Aorta (tissue), 5 donors: ENCODE measurements at regions not wholly inside any gene's neighbourhood (a gene's known extent, or its start where the extent isn't known, plus 50 kb on each side); places are given as distances from the start of the nearest gene placed in this dataset.
A peak's percentile ranks its signal among the peaks of the same experiment; 100 is the strongest.
"Not testable (repeated sequence)": the region's sequence is repeated elsewhere in the genome, so short reads cannot be mapped to it uniquely, and the experiment has no call there.

Experiments used
- ATAC-seq: fragments of 200-7000 bp; cut with Tn5 transposase; one replicate; pipeline ENCODE4 v1.9.1; 2022; ENCODE audit warnings: moderate library complexity; ENCODE audit not compliant: low FRiP score
- DNase-seq, 2 donors: peaks; one replicate each; pipeline ENCODE4 v3.0.0-alpha.2; 2020
- H3K27ac ChIP-seq, 2 donors: one replicate each; pipeline ENCODE4 v1.5.1; 2013; ENCODE audit warnings: low read length in 2 of 2, mild to moderate bottlenecking in 2 of 2, moderate library complexity in 2 of 2, control low read depth in 1 of 2, inconsistent platforms in 1 of 2, low read depth in 1 of 2
- H3K27me3 ChIP-seq, 2 donors: one replicate each; pipeline ENCODE4 v1.6.1; 2013; ENCODE audit warnings: control low read depth in 1 of 2, low read length in 1 of 2, mild to moderate bottlenecking in 1 of 2, moderate library complexity in 1 of 2; ENCODE audit not compliant: insufficient read depth in 2 of 2, control insufficient read depth in 1 of 2
- H3K36me3 ChIP-seq, 2 donors: one replicate each; pipeline ENCODE4 v1.6.1; 2013; ENCODE audit warnings: control low read depth in 1 of 2, low read length in 1 of 2, mild to moderate bottlenecking in 1 of 2; ENCODE audit not compliant: insufficient read depth in 2 of 2, control insufficient read depth in 1 of 2
- H3K4me1 ChIP-seq, 2 donors: one replicate each; pipeline ENCODE4 v1.6.1; 2013; ENCODE audit warnings: low read length in 2 of 2, control low read depth in 1 of 2, mild to moderate bottlenecking in 1 of 2, moderate library complexity in 1 of 2; ENCODE audit not compliant: insufficient read depth in 2 of 2, control insufficient read depth in 1 of 2
- H3K4me3 ChIP-seq, 2 donors: one replicate each; pipeline ENCODE4 v1.5.1; 2013; ENCODE audit warnings: low read length in 2 of 2, control low read depth in 1 of 2, mild to moderate bottlenecking in 1 of 2
- H3K9me3 ChIP-seq: one replicate; pipeline ENCODE4 v1.6.1; 2013; ENCODE audit warnings: mild to moderate bottlenecking, low read length; ENCODE audit not compliant: control insufficient read depth
- WGBS, 2 donors: extraction: QIAGEN DNeasy Blood & Tissue Kit; methylation state at CpG; one replicate each; pipeline ENCODE4 v1.1.7; 2013; 5-methylcytosine and 5-hydroxymethylcytosine counted together
- intact Hi-C, 2 donors: fragments of 100-400 bp; cut with DNase I; formaldehyde crosslinking; loops; one replicate each; pipeline versions ENCODE4 v1.14.2 to v1.15.0; 2022
- donor health status: healthy with polysubstance abuse.
- donor health status: Bipolar disorder and iron deficiency.
- donor health status: DM: no; HTN: no; CAD: no.
- donor health status: DM: no; HTN: no; CAD: no.
- donor health status: DM: yes; HTN: yes; CAD: no.

GRCh38 chr9:23046026-23046425 is 599.4 kb downstream of the DMRTA1 start:
- H3K9me3 ChIP-seq, H3K27ac ChIP-seq, ATAC-seq, H3K36me3 ChIP-seq, DNase-seq, intact Hi-C loops, H3K4me1 ChIP-seq, H3K4me3 ChIP-seq, H3K27me3 ChIP-seq: not testable (repeated sequence)
- 84 to 100% methylated on average over 1 of the region's 1 CpG for WGBS, 2 donors

GRCh38 chr9:23050548-23050947 is 603.9 kb downstream of the DMRTA1 start:
- DNase-seq: no peak
- no peak overlapping the region for H3K4me3 ChIP-seq
- ATAC-seq: no peak

DNA sequence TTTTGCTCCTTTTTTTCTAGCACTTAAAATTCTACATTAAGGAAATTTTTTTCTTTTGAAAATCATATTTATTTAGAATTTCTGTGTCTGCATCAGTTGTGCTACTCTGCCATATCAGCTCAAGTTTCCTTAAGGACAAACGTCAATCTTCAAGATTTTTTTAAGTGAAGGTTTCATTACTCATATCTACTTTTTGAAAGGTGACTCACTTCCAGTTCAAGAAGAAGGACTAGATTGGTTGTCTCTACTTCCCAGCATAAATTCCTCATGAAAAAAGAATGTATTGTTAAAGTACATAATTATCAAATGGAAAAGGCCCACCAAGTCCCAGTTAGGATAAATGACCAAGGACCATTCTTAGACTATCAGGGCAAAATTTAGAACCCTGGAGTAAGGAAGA is 626.5 kb downstream of the DMRTA1 start:
- ATAC-seq: no peak
- 55 to 68% methylated on average over 1 of the region's 1 CpG for WGBS, 2 donors

More at GRCh38 chr9:23050548-23050947, 603.9 kb downstream of the DMRTA1 start:
- 90 to 97% methylated on average over 1 of the region's 1 CpG for WGBS, 2 donors
- H3K36me3 ChIP-seq: no peaks in the 10 kb centered on the region
- no peak overlapping the region for H3K27ac ChIP-seq
- intact Hi-C loops: no loop called here
- no peaks in the 10 kb centered on the region for H3K27me3 ChIP-seq
- no peaks in the 10 kb centered on the region for H3K4me1 ChIP-seq
- H3K9me3 ChIP-seq: no peaks in the 10 kb centered on the region

GRCh38 chr9:23079798-23080197 is 633.2 kb downstream of the DMRTA1 start:
- 57 to 58% methylated on average over 2 of the region's 2 CpGs for WGBS, 2 donors
- no peaks in the 10 kb centered on the region for H3K36me3 ChIP-seq
- H3K27ac ChIP-seq: no peak overlapping the region
- H3K4me1 ChIP-seq: no peaks in the 10 kb centered on the region
- intact Hi-C loops: no loop called here
- H3K9me3 ChIP-seq: peaks cover 1% of the 10 kb centered on the region
- H3K4me3 ChIP-seq: no peak overlapping the region
- ATAC-seq (no peak), DNase-seq (no peak)
- H3K27me3 ChIP-seq: no peaks in the 10 kb centered on the region

More for the DNA sequence above, 626.5 kb downstream of the DMRTA1 start:
- Histone ChIP-seq H3K36me3 (no peaks in the 10 kb centered on the region), H3K27me3 (no peaks in the 10 kb centered on the region), H3K9me3 (no peaks in the 10 kb centered on the region), H3K4me3 (no peak overlapping the region), H3K27ac (no peak overlapping the region), H3K4me1 (no peaks in the 10 kb centered on the region)
- DNase-seq: no peak
- intact Hi-C loops: no loop called here

DNA sequence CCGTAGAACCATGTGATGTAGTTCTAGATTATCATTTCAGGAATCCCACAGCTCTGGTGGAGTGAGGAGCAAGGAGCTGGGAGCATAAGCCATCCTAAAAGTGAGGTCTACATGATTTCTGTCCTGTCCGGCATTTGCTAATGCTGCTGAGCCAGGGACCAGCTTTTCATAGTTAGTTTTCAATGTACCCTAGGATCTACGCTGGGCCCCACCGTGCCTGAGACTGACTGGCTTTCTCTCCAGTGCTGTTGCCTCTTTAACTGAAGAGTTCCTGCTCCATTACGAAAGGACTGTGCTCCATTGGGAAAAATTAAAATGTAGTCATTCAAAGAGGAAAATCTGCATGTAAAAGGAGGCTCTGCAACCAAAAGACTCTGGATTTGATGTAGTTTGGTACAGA is 634.8 kb downstream of the DMRTA1 start:
- no peak overlapping the region for H3K27ac ChIP-seq
- no peaks in the 10 kb centered on the region for H3K4me1 ChIP-seq
- DNase-seq: peak in 1 of 2 donors; percentile 42
- no peaks in the 10 kb centered on the region for H3K27me3 ChIP-seq
- peaks cover 1% of the 10 kb centered on the region for H3K9me3 ChIP-seq
- no peak overlapping the region for H3K4me3 ChIP-seq
- intact Hi-C loops: no loop called here
- H3K36me3 ChIP-seq: no peaks in the 10 kb centered on the region
- WGBS, 2 donors: 76 to 79% methylated on average over 5 of the region's 5 CpGs
- no peak for ATAC-seq

DNA sequence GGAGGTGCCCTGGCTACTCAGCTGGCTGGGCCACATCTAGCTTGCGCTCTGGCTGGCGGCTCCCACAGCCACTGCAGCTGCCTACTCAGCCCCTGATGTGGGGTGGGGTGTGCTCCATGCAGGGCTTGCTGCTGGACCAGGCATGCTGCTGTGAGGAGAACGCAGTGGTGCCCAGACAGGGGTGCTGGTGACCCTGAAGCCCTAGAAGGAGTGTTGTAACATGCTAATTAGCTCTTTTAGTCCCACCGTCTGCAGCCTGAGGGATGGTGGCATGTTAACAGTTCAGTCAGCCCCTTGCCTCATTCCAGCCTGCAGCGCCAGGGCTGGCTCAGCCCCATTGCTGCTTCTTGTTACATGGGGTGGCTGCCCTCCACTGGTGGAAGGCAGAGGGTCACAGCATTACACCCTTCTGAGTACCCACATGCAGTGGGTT is 642.3 kb downstream of the DMRTA1 start:
- intact Hi-C loops: no loop called here

DNA sequence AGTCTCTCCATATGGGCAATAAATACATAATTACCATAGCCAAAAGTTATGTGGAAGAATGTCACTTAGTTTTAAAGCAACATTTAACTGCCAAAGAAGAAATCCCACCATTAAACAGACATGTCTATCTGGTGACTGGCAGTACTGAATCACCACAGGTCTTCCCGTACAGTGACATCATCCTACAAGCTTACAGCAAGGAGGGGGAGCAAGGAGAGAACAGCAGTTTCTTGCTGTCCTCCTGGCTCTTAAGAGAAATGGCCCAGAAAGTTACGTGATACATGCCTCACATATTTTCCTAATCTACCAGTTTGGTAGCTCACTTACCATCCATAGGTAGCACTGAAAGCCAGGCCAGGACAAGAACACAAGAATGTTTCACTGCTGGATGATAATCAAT is 671.0 kb downstream of the DMRTA1 start:
- H3K36me3 ChIP-seq: no peaks in the 10 kb centered on the region
- no peak for DNase-seq
- no peaks in the 10 kb centered on the region for H3K9me3 ChIP-seq
- 42 to 53% methylated on average over 2 of the region's 2 CpGs for WGBS, 2 donors
- ATAC-seq: no peak
- H3K4me1 ChIP-seq: no peaks in the 10 kb centered on the region
- no peaks in the 10 kb centered on the region for H3K27me3 ChIP-seq
- H3K4me3 ChIP-seq: no peak overlapping the region
- intact Hi-C loops: no loop called here
- H3K27ac ChIP-seq: no peak overlapping the region

More for the DNA sequence above, 642.3 kb downstream of the DMRTA1 start:
- Histone ChIP-seq H3K27ac (no peak overlapping the region), H3K27me3 (no peaks in the 10 kb centered on the region), H3K4me1 (no peaks in the 10 kb centered on the region), H3K36me3 (no peaks in the 10 kb centered on the region), H3K9me3 (peaks cover 1% of the 10 kb centered on the region), H3K4me3 (no peak overlapping the region)
- no peak for ATAC-seq
- WGBS, 2 donors: 73 to 74% methylated on average over 5 of the region's 5 CpGs
- DNase-seq: peak in 1 of 2 donors; percentile 40

GRCh38 chr9:23120630-23121029 is 674.0 kb downstream of the DMRTA1 start:
- intact Hi-C loops: loop anchor here (10.0 kb wide), 2 partner anchors 364 to 374 kb away; no protein-coding TSS in a partner anchor
- Histone ChIP-seq H3K27ac (no peak overlapping the region), H3K9me3 (no peaks in the 10 kb centered on the region), H3K36me3 (no peaks in the 10 kb centered on the region), H3K4me3 (no peak overlapping the region), H3K27me3 (no peaks in the 10 kb centered on the region), H3K4me1 (no peaks in the 10 kb centered on the region)
- DNase-seq (no peak), ATAC-seq (no peak)
- 49 to 62% methylated on average over 3 of the region's 3 CpGs for WGBS, 2 donors

DNA sequence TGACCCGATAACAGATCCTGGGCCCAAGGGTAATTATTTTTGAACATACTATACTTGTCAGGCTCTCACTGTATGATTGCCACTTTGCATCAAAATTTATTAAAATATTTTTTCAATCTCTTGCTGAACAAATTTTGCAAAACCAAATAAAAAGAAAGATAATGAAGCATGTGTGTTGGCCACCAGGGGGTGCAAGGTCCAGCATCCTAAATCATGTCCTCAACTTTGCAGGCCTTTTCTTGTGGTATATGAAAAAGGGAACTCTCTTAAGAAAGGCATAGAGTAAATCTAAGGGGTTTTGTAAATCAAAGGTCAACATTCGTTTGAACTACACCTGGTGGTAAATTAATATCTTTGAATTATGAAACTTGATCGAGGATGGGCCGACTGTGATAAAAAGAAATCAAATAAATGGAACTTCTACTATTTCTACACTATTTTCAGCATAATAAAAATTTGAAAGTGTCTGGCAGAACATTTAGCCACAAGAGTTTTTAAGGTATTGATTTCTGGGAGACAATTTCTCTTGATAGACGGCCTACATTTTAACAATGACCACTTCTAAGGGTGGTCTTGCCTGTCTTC is 676.5 kb downstream of the DMRTA1 start:
- H3K36me3 ChIP-seq: no peaks in the 10 kb centered on the region
- H3K27ac ChIP-seq: no peak overlapping the region
- DNase-seq (peak in 1 of 2 donors; percentile 55), ATAC-seq (no peak)
- no peaks in the 10 kb centered on the region for H3K27me3 ChIP-seq
- 63 to 64% methylated on average over 5 of the region's 5 CpGs for WGBS, 2 donors
- intact Hi-C loops: loop anchor here (10.0 kb wide), 2 partner anchors 362 to 372 kb away; no protein-coding TSS in a partner anchor
- H3K9me3 ChIP-seq: no peaks in the 10 kb centered on the region
- no peak overlapping the region for H3K4me3 ChIP-seq
- no peaks in the 10 kb centered on the region for H3K4me1 ChIP-seq
